ENCODE measurements at regions not wholly inside any gene's neighbourhood (a gene's known extent, or its start where the extent isn't known, plus 50 kb on each side); places are given as distances from the start of the nearest gene placed in this dataset.

- CTCF ChIA-PET (ENCODE audit: low intra/inter-chr PET ratio), result no interaction called here
- H3K4me3 ChIP-seq, result no peak overlapping the region
- no peaks in the 10 kb centered on the region for H3K9me1 ChIP-seq (ENCODE audit: control insufficient read depth, insufficient read depth, low read length)
- intact Hi-C loops (cut with micrococcal nuclease) (no loop called here), in situ Hi-C loops (cut with MboI) (no loop called here)
- 65% methylated on average over 2 of the region's 2 CpGs for WGBS (ENCODE audit: insufficient coverage, low coverage, missing lambda C conversion rate)
- H3K79me2 ChIP-seq (ENCODE audit: control insufficient read depth, insufficient read depth, low read length), result no peaks in the 10 kb centered on the region
- POLR2A ChIA-PET, result no interaction called here
- H3K4me1 ChIP-seq (replicated peaks in 1 of 2; ENCODE audit: control insufficient read depth in 2 of 2, insufficient read depth in 2 of 2, low read length in 2 of 2), result peaks cover 2 to 17% of the 10 kb centered on the region in 2 experiments; a peak in 4 of 5 replicates
- no peak for TF ChIP-seq MBD1 (CRISPR knock-in tag; IDR thresholded peaks at IDR 0.05)
- TF ChIP-seq RUNX1 (IDR thresholded peaks at IDR 0.05; ENCODE audit: low read depth), result no peak
- no peak for TF ChIP-seq ZBTB2 (IDR thresholded peaks at IDR 0.05)
- TF ChIP-seq NR1H2 (CRISPR knock-in tag; IDR thresholded peaks at IDR 0.05), result no peak
- no peak for TF ChIP-seq ZNF589 (CRISPR knock-in tag; IDR thresholded peaks at IDR 0.05; ENCODE audit: low read depth)
- no peak for TF ChIP-seq E4F1 (CRISPR knock-in tag; IDR thresholded peaks at IDR 0.05; ENCODE audit: borderline replicate concordance)
- TF ChIP-seq ZNF764 (CRISPR knock-in tag; IDR thresholded peaks at IDR 0.05; ENCODE audit: low read depth), result no peak
- TF ChIP-seq NCOA6 (IDR thresholded peaks at IDR 0.05), result no peak
- no peak for TF ChIP-seq ZNF77 (CRISPR knock-in tag; IDR thresholded peaks at IDR 0.05)
- TF ChIP-seq NR0B1 (IDR thresholded peaks at IDR 0.05; ENCODE audit: partially characterized antibody), result no peak
- no peak for TF ChIP-seq KLF13 (tag; IDR thresholded peaks at IDR 0.05; ENCODE audit: borderline replicate concordance, low read depth)
- H2AFZ ChIP-seq (ENCODE audit: low read depth, low read length), result no peak overlapping the region
- no peaks in the 10 kb centered on the region for H3K36me3 ChIP-seq (ENCODE audit: control insufficient read depth, insufficient read depth, low read length)
- ATAC-seq (no peak), DNase-seq (ENCODE audit: extremely low read depth in 1 of 4, low spot score in 3 of 4) (no peak), FAIRE-seq (no peak)
- BruUV-seq (replicated peaks), result no TSS peak
- no peaks in the 10 kb centered on the region; a peak in 1 of 5 replicates for H3K27me3 ChIP-seq (ENCODE audit: control insufficient read depth in 2 of 2, insufficient read depth in 2 of 2, low read length in 2 of 2)
- no peak overlapping the region for H3K9ac ChIP-seq (ENCODE audit: insufficient read depth in 1 of 2, low read depth in 2 of 2, low read length in 2 of 2)
- H3K4me2 ChIP-seq (ENCODE audit: insufficient read depth, low read length), result no peak overlapping the region
- no peaks in the 10 kb centered on the region for H4K20me1 ChIP-seq (replicated peaks; ENCODE audit: control insufficient read depth, insufficient read depth, low read length)
- H3K27ac ChIP-seq (ENCODE audit: extremely low read depth, low read depth, low read length), result no peak overlapping the region; the same call in 2 of the 3 replicates
- no peaks in the 10 kb centered on the region for H3K9me3 ChIP-seq (replicated peaks; ENCODE audit: control insufficient read depth, insufficient read depth, low read depth, low read length)
These were observed 339.0 kb upstream of the PRKCQ start for GRCh38 chr10:6919077-6919476.
